Esophagus muscularis mucosa (tissue), 4 donors: ENCODE measurements at regions not wholly inside any gene's neighbourhood (a gene's known extent, or its start where the extent isn't known, plus 50 kb on each side); places are given as distances from the start of the nearest gene placed in this dataset.
"Not testable (repeated sequence)": the region's sequence is repeated elsewhere in the genome, so short reads cannot be mapped to it uniquely, and the experiment has no call there.

Experiments
- DNase-seq: peaks from one replicate; pipeline ENCODE4 v3.0.0-alpha.2; 2017; ENCODE audit errors: extremely low spot score
- H3K27ac ChIP-seq, 4 donors: fragments of 200-600 bp; sonication (generic); replicated peaks in 1 of 4; 1 replicate in 3 of 4; 2 replicates in 1 of 4; pipeline ENCODE4 v1.5.1; 2016 to 2019; ENCODE audit warnings: mild to moderate bottlenecking in 1 of 4
- H3K27me3 ChIP-seq, 4 donors: fragments of 200-600 bp; sonication (generic); one replicate each; pipeline versions ENCODE4 v1.5.1 to v1.6.0; 2016 to 2019
- H3K36me3 ChIP-seq, 4 donors: fragments of 200-600 bp; sonication (generic); one replicate each; pipeline ENCODE4 v1.5.1; 2016 to 2019
- H3K4me1 ChIP-seq, 4 donors: fragments of 200-600 bp; sonication (generic); one replicate each; pipeline ENCODE4 v1.5.1; 2016 to 2019
- H3K4me3 ChIP-seq, 4 donors: fragments of 200-600 bp; sonication (generic); 1 replicate in 2 of 4; 2 replicates in 2 of 4; pipeline ENCODE4 v1.5.1; 2016 to 2019; ENCODE audit warnings: mild to moderate bottlenecking in 4 of 4, moderate library complexity in 1 of 4
- H3K9me3 ChIP-seq, 4 donors: fragments of 200-600 bp; sonication (generic); 1 replicate in 3 of 4; 2 replicates in 1 of 4; pipeline ENCODE4 v1.5.1; 2016 to 2019
- EP300 ChIP-seq: sonication (generic); formaldehyde crosslinking; IDR thresholded peaks from one replicate; pipeline ENCODE4 v1.6.1; 2017; ENCODE audit warnings: antibody characterized with exemption
- POLR2A ChIP-seq: fragments of 450-650 bp; IDR thresholded peaks from one replicate; pipeline ENCODE4 v1.6.1; 2017; ENCODE audit warnings: antibody characterized with exemption, moderate library complexity, mild to moderate bottlenecking, low read depth
- POLR2AphosphoS5 ChIP-seq, 2 donors: sonication (generic); formaldehyde crosslinking; IDR thresholded peaks; one replicate each; pipeline ENCODE4 v1.6.1; 2017; ENCODE audit warnings: antibody characterized with exemption in 2 of 2
- WGBS: methylation state at CpG from one replicate; pipeline ENCODE4 v1.1.5; 2018; 5-methylcytosine and 5-hydroxymethylcytosine counted together
- intact Hi-C: fragments of 100-400 bp; cut with DNase I; formaldehyde crosslinking; loops from one replicate; pipeline ENCODE4 v1.15.1; 2023
- TF ChIP-seq, protein P1 (sequence below), 3 experiments: fragments of 200-600 bp in 2 of 3; fragments of 450-650 bp in 1 of 3; sonication (generic) in 2 of 3; IDR thresholded peaks; one replicate each; pipeline ENCODE4 v1.5.1; 2017 to 2019; ENCODE audit warnings: antibody characterized with exemption in 3 of 3, mild to moderate bottlenecking in 2 of 3, moderate library complexity in 1 of 3

DNA sequence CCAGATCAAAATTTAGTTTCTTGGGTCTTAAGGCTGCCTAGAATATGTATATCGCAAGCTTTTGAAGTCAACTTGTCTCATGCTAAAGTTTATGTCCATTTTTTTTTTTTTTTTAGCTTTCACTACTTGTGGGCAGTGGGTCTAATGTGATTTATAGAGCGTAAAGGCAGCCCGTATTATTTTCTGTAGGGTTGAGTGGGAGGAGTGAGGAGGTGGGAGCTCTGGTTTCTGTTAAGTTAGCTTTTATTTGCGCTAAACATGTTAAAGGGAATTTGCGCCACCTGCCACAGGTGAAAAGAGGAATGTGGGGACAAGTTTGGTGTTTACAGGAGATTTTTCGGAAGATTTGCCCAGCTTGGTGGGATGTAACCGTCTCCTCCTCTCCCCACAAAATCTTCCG lies 234.2 kb downstream of the IL20RB start:
- Histone ChIP-seq H3K36me3 (no peaks in the 10 kb centered on the region), H3K27ac (no peak overlapping the region), H3K27me3 (no peaks in the 10 kb centered on the region), H3K9me3 (no peaks in the 10 kb centered on the region), H3K4me1 (no peaks in the 10 kb centered on the region), H3K4me3 (no peak overlapping the region)
- TF ChIP-seq POLR2A (no peak), EP300 (no peak), POLR2AphosphoS5 (IDR thresholded peaks at IDR 0.05) (no peak)
- TF ChIP-seq, protein P1, sequence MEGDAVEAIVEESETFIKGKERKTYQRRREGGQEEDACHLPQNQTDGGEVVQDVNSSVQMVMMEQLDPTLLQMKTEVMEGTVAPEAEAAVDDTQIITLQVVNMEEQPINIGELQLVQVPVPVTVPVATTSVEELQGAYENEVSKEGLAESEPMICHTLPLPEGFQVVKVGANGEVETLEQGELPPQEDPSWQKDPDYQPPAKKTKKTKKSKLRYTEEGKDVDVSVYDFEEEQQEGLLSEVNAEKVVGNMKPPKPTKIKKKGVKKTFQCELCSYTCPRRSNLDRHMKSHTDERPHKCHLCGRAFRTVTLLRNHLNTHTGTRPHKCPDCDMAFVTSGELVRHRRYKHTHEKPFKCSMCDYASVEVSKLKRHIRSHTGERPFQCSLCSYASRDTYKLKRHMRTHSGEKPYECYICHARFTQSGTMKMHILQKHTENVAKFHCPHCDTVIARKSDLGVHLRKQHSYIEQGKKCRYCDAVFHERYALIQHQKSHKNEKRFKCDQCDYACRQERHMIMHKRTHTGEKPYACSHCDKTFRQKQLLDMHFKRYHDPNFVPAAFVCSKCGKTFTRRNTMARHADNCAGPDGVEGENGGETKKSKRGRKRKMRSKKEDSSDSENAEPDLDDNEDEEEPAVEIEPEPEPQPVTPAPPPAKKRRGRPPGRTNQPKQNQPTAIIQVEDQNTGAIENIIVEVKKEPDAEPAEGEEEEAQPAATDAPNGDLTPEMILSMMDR (IDR thresholded peaks at IDR 0.05), result no peak
- no peak for DNase-seq
- 76% methylated on average over 8 of the region's 8 CpGs for WGBS
- intact Hi-C loops, result no loop called here

DNA sequence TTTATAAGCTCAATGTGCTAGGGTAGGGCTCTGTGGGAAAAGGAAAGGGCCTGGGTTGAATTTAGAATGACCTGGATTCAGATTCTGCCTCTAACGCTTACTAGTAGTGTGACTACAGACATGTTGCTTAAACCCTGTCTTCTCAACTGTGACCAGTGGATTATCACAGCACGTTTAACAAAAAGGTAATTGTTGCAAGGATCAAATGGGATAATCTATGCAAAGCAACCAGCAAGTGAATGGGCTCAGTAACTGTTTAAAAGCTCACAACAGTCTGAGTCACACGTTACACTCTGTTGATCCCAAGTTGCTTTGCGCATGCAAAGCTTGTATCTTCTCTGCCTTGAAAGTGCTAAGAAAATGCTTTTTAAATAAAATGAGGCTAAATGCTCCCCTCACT lies 236.5 kb downstream of the IL20RB start:
- Histone ChIP-seq H3K4me3 (no peak overlapping the region), H3K27me3 (no peaks in the 10 kb centered on the region), H3K36me3 (no peaks in the 10 kb centered on the region), H3K4me1 (no peaks in the 10 kb centered on the region), H3K9me3 (no peaks in the 10 kb centered on the region), H3K27ac (no peak overlapping the region)
- intact Hi-C loops, result no loop called here
- DNase-seq, result no peak
- 74% methylated on average over 4 of the region's 4 CpGs for WGBS
- TF ChIP-seq POLR2A (no peak), POLR2AphosphoS5 (IDR thresholded peaks at IDR 0.05) (no peak), EP300 (no peak)
- TF ChIP-seq, protein P1 (IDR thresholded peaks at IDR 0.05), result no peak

DNA sequence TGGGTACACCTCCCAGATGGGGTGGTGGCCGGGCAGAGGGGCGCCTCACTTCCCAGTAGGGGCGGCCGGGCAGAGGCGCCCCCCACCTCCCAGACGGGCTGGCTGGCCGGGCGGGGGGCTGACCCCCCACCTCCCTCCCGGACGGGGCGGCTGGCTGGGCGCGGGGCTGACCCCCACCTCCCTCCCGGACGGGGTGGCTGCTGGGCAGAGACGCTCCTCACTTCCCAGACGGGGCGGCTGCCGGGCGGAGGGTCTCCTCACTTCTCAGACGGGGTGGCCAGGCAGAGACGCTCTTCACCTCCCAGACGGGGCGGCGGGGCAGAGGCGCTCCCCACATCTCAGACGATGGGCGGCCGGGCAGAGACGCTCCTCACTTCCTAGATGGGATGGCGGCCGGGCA lies 240.6 kb downstream of the IL20RB start:
- intact Hi-C loops, DNase-seq, H3K27ac ChIP-seq: not testable (repeated sequence)

DNA sequence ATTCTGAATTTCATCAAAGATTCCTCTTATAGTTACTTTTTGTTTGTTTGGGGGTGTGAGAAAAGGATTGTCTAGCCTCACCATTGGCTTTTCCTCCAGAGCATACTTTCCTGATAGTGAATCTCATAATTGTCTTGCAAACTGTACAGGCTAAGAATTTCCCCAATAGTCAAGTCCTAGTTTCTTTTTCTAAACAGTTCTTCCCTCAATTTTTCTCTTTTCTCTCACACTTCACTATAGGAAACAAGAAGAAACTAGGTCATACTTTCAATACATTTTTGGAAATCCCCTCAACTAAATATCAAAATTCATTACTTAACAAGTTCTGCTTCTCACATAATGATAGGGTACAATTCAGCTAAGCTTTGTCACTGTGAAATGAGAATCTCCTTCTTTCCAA lies 241.9 kb downstream of the IL20RB start:
- Histone ChIP-seq H3K4me1 (no peaks in the 10 kb centered on the region), H3K36me3 (no peaks in the 10 kb centered on the region), H3K9me3 (no peaks in the 10 kb centered on the region), H3K27ac (no peak overlapping the region), H3K4me3 (no peak overlapping the region), H3K27me3 (no peaks in the 10 kb centered on the region)
- no peak for DNase-seq
- intact Hi-C loops, result no loop called here
- TF ChIP-seq, protein P1 (IDR thresholded peaks at IDR 0.05), result no peak
- no peak for TF ChIP-seq EP300
- TF ChIP-seq POLR2AphosphoS5 (IDR thresholded peaks at IDR 0.05), result no peak
- no peak for TF ChIP-seq POLR2A

More for the DNA sequence above, 240.6 kb downstream of the IL20RB start:
- H3K4me1 ChIP-seq, H3K36me3 ChIP-seq, H3K4me3 ChIP-seq, H3K9me3 ChIP-seq, H3K27me3 ChIP-seq: not testable (repeated sequence)
- no CpG with 5 or more reads among the region's 32 CpGs for WGBS

DNA sequence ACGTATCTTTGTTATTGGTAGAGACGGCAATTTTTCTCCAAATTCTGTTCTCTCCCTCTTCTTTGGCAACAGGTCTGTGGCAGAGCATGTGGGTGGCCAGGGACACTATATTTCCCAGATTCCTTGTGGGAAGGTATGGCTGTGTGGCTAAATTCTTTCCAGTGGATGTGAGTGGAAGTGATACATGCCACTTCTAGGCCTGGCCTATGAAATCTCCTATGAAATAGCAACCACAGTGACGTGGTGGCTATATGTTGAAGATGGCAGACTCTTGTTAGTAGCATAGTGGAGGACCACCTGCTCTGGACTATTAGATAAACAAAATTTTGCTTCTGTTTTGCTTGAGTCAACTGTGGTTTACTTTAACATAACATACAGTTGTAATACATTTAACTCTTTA lies 243.3 kb downstream of the IL20RB start:
- no peak for TF ChIP-seq POLR2AphosphoS5 (IDR thresholded peaks at IDR 0.05)
- no peak for TF ChIP-seq POLR2A
- TF ChIP-seq, protein P1 (IDR thresholded peaks at IDR 0.05), result no peak
- TF ChIP-seq EP300, result no peak
- 85% methylated on average over 3 of the region's 3 CpGs for WGBS
- H3K36me3 ChIP-seq, result no peaks in the 10 kb centered on the region
- peaks cover 0 to 11% (median 9%) of the 10 kb centered on the region in 4 donors for H3K4me1 ChIP-seq
- H3K4me3 ChIP-seq, result no peak overlapping the region
- no peaks in the 10 kb centered on the region for H3K9me3 ChIP-seq
- no peak for DNase-seq
- H3K27ac ChIP-seq, result no peak overlapping the region
- intact Hi-C loops, result no loop called here
- H3K27me3 ChIP-seq, result no peaks in the 10 kb centered on the region
